Astrocyte (in vitro differentiated cells and primary cell): ENCODE measurements at regions not wholly inside any gene's neighbourhood (a gene's known extent, or its start where the extent isn't known, plus 50 kb on each side); places are given as distances from the start of the nearest gene placed in this dataset.

Experiments
- DNase-seq: peaks from one replicate; pipeline ENCODE4 v3.0.0-alpha.2; 2010; ENCODE audit warnings: low read depth
- FAIRE-seq: peaks from 2 replicates; lab custom pipeline; 2011; peaks lifted over from hg19 to GRCh38; lab: Jason Lieb, UNC
- H2AFZ ChIP-seq: 2 replicates; pipeline ENCODE4 v1.6.0; 2012; ENCODE audit warnings: low read depth, low read length, inconsistent platforms
- H3K27ac ChIP-seq: 2 replicates; pipeline ENCODE4 v1.5.1; 2011; ENCODE audit warnings: low read depth, low read length, inconsistent platforms
- H3K27me3 ChIP-seq: 2 replicates; pipeline ENCODE4 v1.6.0; 2011; ENCODE audit warnings: low read length, inconsistent platforms; ENCODE audit not compliant: insufficient read depth
- H3K36me3 ChIP-seq: 2 replicates; pipeline ENCODE4 v1.5.1; 2011; ENCODE audit warnings: low read length, inconsistent platforms; ENCODE audit not compliant: insufficient read depth
- H3K4me1 ChIP-seq: 2 replicates; pipeline ENCODE4 v1.5.1; 2011; ENCODE audit warnings: low read length, inconsistent platforms; ENCODE audit not compliant: insufficient read depth
- H3K4me2 ChIP-seq: 2 replicates; pipeline ENCODE4 v1.6.0; 2012; ENCODE audit warnings: low read length, inconsistent platforms
- H3K4me3 ChIP-seq: 2 replicates; pipeline ENCODE4 v1.5.1; 2011; ENCODE audit warnings: low read depth, mild to moderate bottlenecking, low read length, inconsistent platforms; ENCODE audit not compliant: insufficient read depth
- H3K79me2 ChIP-seq: 2 replicates; pipeline ENCODE4 v1.6.0; 2012; ENCODE audit warnings: mild to moderate bottlenecking, low read length, inconsistent platforms; ENCODE audit not compliant: insufficient read depth
- H3K9ac ChIP-seq: 2 replicates; pipeline ENCODE4 v1.6.0; 2012; ENCODE audit warnings: mild to moderate bottlenecking, low read length, inconsistent platforms
- H3K9me3 ChIP-seq: 2 replicates; pipeline ENCODE4 v1.5.1; 2012; ENCODE audit warnings: low read depth, mild to moderate bottlenecking, low read length, inconsistent platforms; ENCODE audit not compliant: insufficient read depth
- H4K20me1 ChIP-seq: 2 replicates; pipeline ENCODE4 v1.6.0; 2012; ENCODE audit warnings: low read length, inconsistent platforms; ENCODE audit not compliant: insufficient read depth
- H3K27ac Mint-ChIP-seq: one replicate; pipeline ENCODE4 v1.8.0; 2021; ENCODE audit warnings: mild to moderate bottlenecking, mixed read lengths; ENCODE audit not compliant: unreplicated experiment
- H3K27me3 Mint-ChIP-seq: one replicate; pipeline ENCODE4 v1.8.0; 2021; ENCODE audit warnings: low read depth, mixed read lengths; ENCODE audit not compliant: unreplicated experiment
- H3K36me3 Mint-ChIP-seq: one replicate; pipeline ENCODE4 v1.8.0; 2021; ENCODE audit warnings: low read depth, mixed read lengths; ENCODE audit not compliant: unreplicated experiment
- H3K4me1 Mint-ChIP-seq: one replicate; pipeline ENCODE4 v1.8.0; 2021; ENCODE audit warnings: low read depth, mixed read lengths; ENCODE audit not compliant: unreplicated experiment
- H3K4me3 Mint-ChIP-seq: one replicate; pipeline ENCODE4 v1.8.0; 2021; ENCODE audit warnings: mild to moderate bottlenecking, moderate library complexity, mixed read lengths; ENCODE audit not compliant: unreplicated experiment
- H3K9me3 Mint-ChIP-seq: one replicate; pipeline ENCODE4 v1.8.0; 2021; ENCODE audit warnings: mild to moderate bottlenecking, mixed read lengths; ENCODE audit not compliant: unreplicated experiment
- EZH2 ChIP-seq: IDR thresholded peaks from 2 replicates; pipeline ENCODE4 v1.6.1; 2012; ENCODE audit warnings: mild to moderate bottlenecking, low read length, inconsistent platforms; ENCODE audit not compliant: insufficient read depth
- TF ChIP-seq, protein P1 (sequence below): IDR thresholded peaks from 2 replicates; pipeline ENCODE4 v1.5.1; 2011; ENCODE audit warnings: low read depth, mild to moderate bottlenecking, inconsistent platforms, low read length, moderate library complexity; ENCODE audit not compliant: insufficient read depth

- no peaks in the 10 kb centered on the region for H3K36me3 Mint-ChIP-seq
- H3K4me3 Mint-ChIP-seq, result no peak overlapping the region
- Histone ChIP-seq H2AFZ (no peak overlapping the region), H3K27ac (no peak overlapping the region), H3K9ac (no peak overlapping the region), H3K79me2 (no peaks in the 10 kb centered on the region), H3K4me2 (no peak overlapping the region), H3K4me1 (no peaks in the 10 kb centered on the region), H3K36me3 (no peaks in the 10 kb centered on the region), H3K4me3 (no peak overlapping the region), H3K27me3 (no peaks in the 10 kb centered on the region), H3K9me3 (no peaks in the 10 kb centered on the region), H4K20me1 (no peaks in the 10 kb centered on the region)
- FAIRE-seq (no peak), DNase-seq (no peak)
- H3K27me3 Mint-ChIP-seq, result no peaks in the 10 kb centered on the region
- H3K9me3 Mint-ChIP-seq, result no peaks in the 10 kb centered on the region
- no peak overlapping the region for H3K27ac Mint-ChIP-seq
- no peaks in the 10 kb centered on the region for H3K4me1 Mint-ChIP-seq
- TF ChIP-seq, protein P1, sequence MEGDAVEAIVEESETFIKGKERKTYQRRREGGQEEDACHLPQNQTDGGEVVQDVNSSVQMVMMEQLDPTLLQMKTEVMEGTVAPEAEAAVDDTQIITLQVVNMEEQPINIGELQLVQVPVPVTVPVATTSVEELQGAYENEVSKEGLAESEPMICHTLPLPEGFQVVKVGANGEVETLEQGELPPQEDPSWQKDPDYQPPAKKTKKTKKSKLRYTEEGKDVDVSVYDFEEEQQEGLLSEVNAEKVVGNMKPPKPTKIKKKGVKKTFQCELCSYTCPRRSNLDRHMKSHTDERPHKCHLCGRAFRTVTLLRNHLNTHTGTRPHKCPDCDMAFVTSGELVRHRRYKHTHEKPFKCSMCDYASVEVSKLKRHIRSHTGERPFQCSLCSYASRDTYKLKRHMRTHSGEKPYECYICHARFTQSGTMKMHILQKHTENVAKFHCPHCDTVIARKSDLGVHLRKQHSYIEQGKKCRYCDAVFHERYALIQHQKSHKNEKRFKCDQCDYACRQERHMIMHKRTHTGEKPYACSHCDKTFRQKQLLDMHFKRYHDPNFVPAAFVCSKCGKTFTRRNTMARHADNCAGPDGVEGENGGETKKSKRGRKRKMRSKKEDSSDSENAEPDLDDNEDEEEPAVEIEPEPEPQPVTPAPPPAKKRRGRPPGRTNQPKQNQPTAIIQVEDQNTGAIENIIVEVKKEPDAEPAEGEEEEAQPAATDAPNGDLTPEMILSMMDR, result no peak
- TF ChIP-seq EZH2, result no peak
Measured at GRCh38 chr4:130419211-130419975, 1323.4 kb downstream of the C4orf33 start.

GRCh38 chr4:130422261-130422660 lies 1326.3 kb downstream of the C4orf33 start:
- no peak overlapping the region for H3K4me2 ChIP-seq
- H3K4me3 ChIP-seq, result no peak overlapping the region
- Mint-ChIP-seq H3K36me3 (no peaks in the 10 kb centered on the region), H3K9me3 (no peaks in the 10 kb centered on the region), H3K27me3 (no peaks in the 10 kb centered on the region), H3K27ac (no peak overlapping the region), H3K4me1 (no peaks in the 10 kb centered on the region), H3K4me3 (no peak overlapping the region)
- H3K79me2 ChIP-seq, result no peaks in the 10 kb centered on the region
- FAIRE-seq (no peak), DNase-seq (no peak)
- TF ChIP-seq, protein P1, result no peak
- no peak for TF ChIP-seq EZH2
- no peaks in the 10 kb centered on the region for H3K9me3 ChIP-seq
- no peak overlapping the region for H2AFZ ChIP-seq
- H3K4me1 ChIP-seq, result no peaks in the 10 kb centered on the region
- no peaks in the 10 kb centered on the region for H4K20me1 ChIP-seq
- H3K27ac ChIP-seq, result no peak overlapping the region
- H3K9ac ChIP-seq, result no peak overlapping the region
- H3K27me3 ChIP-seq, result no peaks in the 10 kb centered on the region
- H3K36me3 ChIP-seq, result no peaks in the 10 kb centered on the region

DNA sequence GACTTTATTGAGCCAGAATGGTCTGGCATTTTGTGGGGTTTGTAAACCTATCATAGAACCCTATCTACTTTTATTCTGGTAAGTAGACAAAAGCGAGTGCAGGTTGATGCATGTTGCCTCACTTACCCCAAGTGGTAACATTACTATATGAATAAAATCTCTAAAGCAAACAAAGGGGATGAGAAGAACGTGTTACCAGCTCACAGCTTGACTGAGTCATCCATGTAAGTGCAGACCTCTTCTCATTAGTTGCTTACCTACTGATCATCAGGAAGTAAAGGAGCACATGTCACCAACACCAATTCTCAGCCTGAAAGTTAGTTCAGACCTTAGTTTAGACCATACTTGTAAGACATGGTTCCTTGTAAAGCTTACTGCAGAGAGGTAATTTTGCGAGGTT lies 1328.3 kb downstream of the C4orf33 start:
- no peak for FAIRE-seq
- Mint-ChIP-seq H3K4me3 (no peak overlapping the region), H3K4me1 (no peaks in the 10 kb centered on the region), H3K27ac (no peak overlapping the region), H3K9me3 (no peaks in the 10 kb centered on the region), H3K36me3 (no peaks in the 10 kb centered on the region), H3K27me3 (no peaks in the 10 kb centered on the region)
- Histone ChIP-seq H3K9me3 (no peaks in the 10 kb centered on the region), H3K4me3 (no peak overlapping the region), H3K9ac (no peak overlapping the region), H3K79me2 (no peaks in the 10 kb centered on the region), H3K4me2 (no peak overlapping the region), H4K20me1 (no peaks in the 10 kb centered on the region), H2AFZ (no peak overlapping the region), H3K4me1 (no peaks in the 10 kb centered on the region), H3K27me3 (no peaks in the 10 kb centered on the region), H3K36me3 (no peaks in the 10 kb centered on the region), H3K27ac (no peak overlapping the region)
- DNase-seq, result no peak
- TF ChIP-seq, protein P1, result no peak
- TF ChIP-seq EZH2, result no peak
